H1 (cell line): ENCODE measurements at regions not wholly inside any gene's neighbourhood (a gene's known extent, or its start where the extent isn't known, plus 50 kb on each side); places are given as distances from the start of the nearest gene placed in this dataset.

Experiments
- BACH1 ChIP-seq: IDR thresholded peaks from 2 replicates; pipeline ENCODE4 v1.6.1; 2012; ENCODE audit warnings: low read length, improper control_type of control experiment
- CHD2 ChIP-seq: IDR thresholded peaks from 2 replicates; pipeline ENCODE4 v1.6.1; 2012; ENCODE audit warnings: low read length, improper control_type of control experiment
- RXRA ChIP-seq: IDR thresholded peaks from 2 replicates; pipeline ENCODE4 v1.6.1; 2011; ENCODE audit warnings: low read depth, mild to moderate bottlenecking, low read length, moderate library complexity; ENCODE audit not compliant: insufficient read depth
- SUZ12 ChIP-seq: fragments of 200-600 bp; sonication (generic); IDR thresholded peaks from 2 replicates; pipeline ENCODE4 v1.6.1; 2012; ENCODE audit warnings: mild to moderate bottlenecking, inconsistent platforms, low read length, moderate library complexity, mixed read lengths
- TEAD4 ChIP-seq: IDR thresholded peaks from 2 replicates; pipeline ENCODE4 v1.6.1; 2012; ENCODE audit warnings: low read depth, low read length, inconsistent platforms, mixed read lengths

DNA sequence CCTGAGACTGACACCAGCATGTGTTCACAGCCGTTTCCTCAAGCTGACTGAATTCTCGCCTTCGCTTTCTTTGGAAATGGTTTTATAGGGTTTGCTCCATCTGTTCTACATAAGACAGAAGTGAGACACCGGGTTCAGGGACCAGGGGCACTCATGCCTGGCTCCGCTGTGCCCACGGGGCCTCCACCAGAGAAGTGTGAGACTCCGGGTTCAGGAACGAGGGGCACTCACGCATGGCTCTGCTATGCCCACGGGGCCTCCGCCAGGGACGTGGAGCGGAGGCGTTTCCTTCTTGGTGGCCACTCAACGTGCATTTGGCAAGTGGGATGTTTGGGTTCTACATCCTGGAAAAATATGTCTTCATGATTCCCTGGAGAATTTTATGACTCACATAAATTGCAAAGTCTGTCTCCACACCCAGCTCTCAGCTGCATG lies 106.6 kb downstream of the RNASET2 start (continued):
- TF ChIP-seq SUZ12: no peak
- TF ChIP-seq RXRA: no peak
- TF ChIP-seq BACH1: no peak
- no peak for TF ChIP-seq TEAD4
- TF ChIP-seq CHD2: no peak
